ENCODE measurements at regions not wholly inside any gene's neighbourhood (a gene's known extent, or its start where the extent isn't known, plus 50 kb on each side); places are given as distances from the start of the nearest gene placed in this dataset.
"Not testable (repeated sequence)": the region's sequence is repeated elsewhere in the genome, so short reads cannot be mapped to it uniquely, and the experiment has no call there.

GRCh38 chr16:64345142-64345541 is 776.7 kb downstream of the CDH11 start:
- ATAC-seq (ENCODE audit: low read depth) (no peak), DNase-seq (no peak)
- no peak for TF ChIP-seq CTCF (IDR thresholded peaks at IDR 0.05)
- POLR2A ChIA-PET: no interaction called here
- Mint-ChIP-seq H3K9me3 (peaks cover 3% of the 10 kb centered on the region), H3K27ac (no peak overlapping the region), H3K27me3 (no peaks in the 10 kb centered on the region), H3K36me3 (ENCODE audit: low read depth) (no peaks in the 10 kb centered on the region), H3K4me3 (no peak overlapping the region), H3K4me1 (no peaks in the 10 kb centered on the region)
- CTCF ChIA-PET: no interaction called here
- intact Hi-C loops (cut with micrococcal nuclease): no loop called here

GRCh38 chr16:64343820-64344443 is 777.9 kb downstream of the CDH11 start:
- intact Hi-C loops (cut with micrococcal nuclease); H3K4me3 Mint-ChIP-seq; DNase-seq; H3K27ac Mint-ChIP-seq; POLR2A ChIA-PET; H3K27me3 Mint-ChIP-seq; ATAC-seq (ENCODE audit: low read depth); H3K9me3 Mint-ChIP-seq; H3K36me3 Mint-ChIP-seq (ENCODE audit: low read depth); H3K4me1 Mint-ChIP-seq; CTCF ChIA-PET: not testable (repeated sequence)

- no peaks in the 10 kb centered on the region for H3K4me1 Mint-ChIP-seq
- H3K9me3 Mint-ChIP-seq: peaks cover 5% of the 10 kb centered on the region
- TF ChIP-seq CTCF (IDR thresholded peaks at IDR 0.05): no peak
- DNase-seq: no peak
- CTCF ChIA-PET: no interaction called here
- POLR2A ChIA-PET: no interaction called here
- no peaks in the 10 kb centered on the region for H3K36me3 Mint-ChIP-seq (ENCODE audit: low read depth)
- H3K4me3 Mint-ChIP-seq: no peak overlapping the region
- intact Hi-C loops (cut with micrococcal nuclease): no loop called here
- H3K27ac Mint-ChIP-seq: no peak overlapping the region
- no peaks in the 10 kb centered on the region for H3K27me3 Mint-ChIP-seq
- ATAC-seq (ENCODE audit: low read depth): no peak
Observed at GRCh38 chr16:64343061-64343819, 778.6 kb downstream of the CDH11 start.

GRCh38 chr16:64341336-64341735 is 780.5 kb downstream of the CDH11 start:
- H3K4me3 Mint-ChIP-seq; H3K27ac Mint-ChIP-seq; ATAC-seq (ENCODE audit: low read depth); POLR2A ChIA-PET; H3K27me3 Mint-ChIP-seq; DNase-seq; H3K36me3 Mint-ChIP-seq (ENCODE audit: low read depth); CTCF ChIA-PET; intact Hi-C loops (cut with micrococcal nuclease); H3K4me1 Mint-ChIP-seq; H3K9me3 Mint-ChIP-seq: not testable (repeated sequence)

- no peaks in the 10 kb centered on the region for H3K36me3 Mint-ChIP-seq (ENCODE audit: low read depth)
- CTCF ChIA-PET: no interaction called here
- no peak overlapping the region for H3K27ac Mint-ChIP-seq
- intact Hi-C loops (cut with micrococcal nuclease): no loop called here
- H3K4me1 Mint-ChIP-seq: no peaks in the 10 kb centered on the region
- no peaks in the 10 kb centered on the region for H3K27me3 Mint-ChIP-seq
- no peak for ATAC-seq (ENCODE audit: low read depth)
- no peak for DNase-seq
- TF ChIP-seq CTCF (IDR thresholded peaks at IDR 0.05): no peak
- POLR2A ChIA-PET: no interaction called here
- no peak overlapping the region for H3K4me3 Mint-ChIP-seq
- H3K9me3 Mint-ChIP-seq: peaks cover 5% of the 10 kb centered on the region
Observed at GRCh38 chr16:64339052-64339770, 782.7 kb downstream of the CDH11 start.

GRCh38 chr16:64321881-64322280 is 800.0 kb downstream of the CDH11 start:
- CTCF ChIA-PET: no interaction called here
- ATAC-seq (ENCODE audit: low read depth) (no peak), DNase-seq (no peak)
- Mint-ChIP-seq H3K4me3 (no peak overlapping the region), H3K36me3 (ENCODE audit: low read depth) (no peaks in the 10 kb centered on the region), H3K27me3 (no peaks in the 10 kb centered on the region), H3K4me1 (no peaks in the 10 kb centered on the region), H3K27ac (no peak overlapping the region), H3K9me3 (peaks cover 3% of the 10 kb centered on the region)
- TF ChIP-seq CTCF (IDR thresholded peaks at IDR 0.05): no peak
- intact Hi-C loops (cut with micrococcal nuclease): loop anchor here (10.0 kb wide), 1 partner anchor 63 kb away; no protein-coding TSS in a partner anchor
- POLR2A ChIA-PET: no interaction called here

Measured in activated B cell treated with CpG ODN at 0.5 μM for 24 hours (primary cell).